ENCODE measurements at regions not wholly inside any gene's neighbourhood (a gene's known extent, or its start where the extent isn't known, plus 50 kb on each side); places are given as distances from the start of the nearest gene placed in this dataset.

DNA sequence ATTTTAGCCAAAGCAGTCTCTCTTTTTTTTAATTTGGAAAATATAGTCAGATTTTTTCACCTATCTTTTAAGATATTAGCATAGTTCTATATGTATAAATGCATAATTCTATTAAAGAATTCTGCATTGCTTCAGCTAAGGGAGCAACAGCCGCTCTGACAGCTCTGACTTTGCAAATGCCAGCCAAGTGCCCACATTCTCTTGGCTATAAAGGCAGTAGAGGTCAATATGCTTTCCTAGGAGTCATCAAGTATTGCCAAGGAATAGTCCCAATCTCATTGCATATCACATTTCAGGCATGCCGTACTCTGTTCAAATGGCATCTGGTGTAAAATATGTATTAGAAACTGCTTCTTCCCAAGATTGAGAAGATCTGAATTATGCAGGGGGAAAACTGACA, 161.4 kb downstream of the RPLP1 start:
- TF ChIP-seq, protein P1, sequence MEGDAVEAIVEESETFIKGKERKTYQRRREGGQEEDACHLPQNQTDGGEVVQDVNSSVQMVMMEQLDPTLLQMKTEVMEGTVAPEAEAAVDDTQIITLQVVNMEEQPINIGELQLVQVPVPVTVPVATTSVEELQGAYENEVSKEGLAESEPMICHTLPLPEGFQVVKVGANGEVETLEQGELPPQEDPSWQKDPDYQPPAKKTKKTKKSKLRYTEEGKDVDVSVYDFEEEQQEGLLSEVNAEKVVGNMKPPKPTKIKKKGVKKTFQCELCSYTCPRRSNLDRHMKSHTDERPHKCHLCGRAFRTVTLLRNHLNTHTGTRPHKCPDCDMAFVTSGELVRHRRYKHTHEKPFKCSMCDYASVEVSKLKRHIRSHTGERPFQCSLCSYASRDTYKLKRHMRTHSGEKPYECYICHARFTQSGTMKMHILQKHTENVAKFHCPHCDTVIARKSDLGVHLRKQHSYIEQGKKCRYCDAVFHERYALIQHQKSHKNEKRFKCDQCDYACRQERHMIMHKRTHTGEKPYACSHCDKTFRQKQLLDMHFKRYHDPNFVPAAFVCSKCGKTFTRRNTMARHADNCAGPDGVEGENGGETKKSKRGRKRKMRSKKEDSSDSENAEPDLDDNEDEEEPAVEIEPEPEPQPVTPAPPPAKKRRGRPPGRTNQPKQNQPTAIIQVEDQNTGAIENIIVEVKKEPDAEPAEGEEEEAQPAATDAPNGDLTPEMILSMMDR (conservative IDR thresholded peaks at IDR 0.05): no peak
- TF ChIP-seq EZH2 (IDR thresholded peaks at IDR 0.05; ENCODE audit: low read depth): no peak

Measured in PC-9 (cell line).